Bronchial epithelial cell (primary cell): ENCODE measurements at regions not wholly inside any gene's neighbourhood (a gene's known extent, or its start where the extent isn't known, plus 50 kb on each side); places are given as distances from the start of the nearest gene placed in this dataset.

Source experiments
- DNase-seq: peaks from one replicate; pipeline ENCODE4 v3.0.0-alpha.2; 2010; ENCODE audit warnings: low read depth
- FAIRE-seq: peaks from 2 replicates; lab custom pipeline; 2011; peaks lifted over from hg19 to GRCh38; lab: Jason Lieb, UNC
- H3K27me3 ChIP-seq: 2 replicates; pipeline ENCODE4 v1.5.1; 2011; ENCODE audit warnings: low read length; ENCODE audit not compliant: control insufficient read depth, insufficient read depth
- H3K36me3 ChIP-seq: 2 replicates; pipeline ENCODE4 v1.5.1; 2011; ENCODE audit warnings: low read length; ENCODE audit not compliant: control insufficient read depth, insufficient read depth
- H3K4me3 ChIP-seq: 2 replicates; pipeline ENCODE4 v1.5.1; 2011; ENCODE audit warnings: mild to moderate bottlenecking, low read depth, low read length, control low read depth
- CTCF ChIP-seq: IDR thresholded peaks from 2 replicates; pipeline ENCODE4 v1.5.1; 2011; ENCODE audit warnings: mild to moderate bottlenecking, moderate library complexity, low read length, control low read depth, inconsistent platforms; ENCODE audit not compliant: insufficient read depth, severe bottlenecking

- no peak for FAIRE-seq
- Histone ChIP-seq H3K27me3 (no peaks in the 10 kb centered on the region), H3K36me3 (no peaks in the 10 kb centered on the region), H3K4me3 (no peak overlapping the region)
- no peak for DNase-seq
- TF ChIP-seq CTCF = no peak
Measured at GRCh38 chr15:39041979-39042495, 477.4 kb upstream of the RASGRP1 start.

GRCh38 chr15:39051626-39052322, 487.2 kb upstream of the RASGRP1 start:
- no peak for TF ChIP-seq CTCF
- H3K27me3 ChIP-seq = no peaks in the 10 kb centered on the region
- FAIRE-seq (no peak), DNase-seq (no peak)
- H3K36me3 ChIP-seq = no peaks in the 10 kb centered on the region
- H3K4me3 ChIP-seq = no peak overlapping the region

- Histone ChIP-seq H3K27me3 (no peaks in the 10 kb centered on the region), H3K36me3 (no peaks in the 10 kb centered on the region), H3K4me3 (no peak overlapping the region)
- DNase-seq = no peak
- FAIRE-seq = no peak
- TF ChIP-seq CTCF = no peak
Measured at GRCh38 chr15:39052323-39052705, 487.7 kb upstream of the RASGRP1 start.

GRCh38 chr15:39053480-39053879, 488.9 kb upstream of the RASGRP1 start:
- Histone ChIP-seq H3K4me3 (no peak overlapping the region), H3K27me3 (no peaks in the 10 kb centered on the region), H3K36me3 (no peaks in the 10 kb centered on the region)
- DNase-seq (no peak), FAIRE-seq (no peak)
- no peak for TF ChIP-seq CTCF

GRCh38 chr15:39054128-39054732, 489.6 kb upstream of the RASGRP1 start:
- Histone ChIP-seq H3K36me3 (no peaks in the 10 kb centered on the region), H3K4me3 (no peak overlapping the region), H3K27me3 (no peaks in the 10 kb centered on the region)
- DNase-seq (no peak), FAIRE-seq (no peak)
- no peak for TF ChIP-seq CTCF
